ENCODE measurements at regions not wholly inside any gene's neighbourhood (a gene's known extent, or its start where the extent isn't known, plus 50 kb on each side); places are given as distances from the start of the nearest gene placed in this dataset.

GRCh38 chr3:102090721-102091045 lies 241.4 kb downstream of the NFKBIZ start:
- Histone ChIP-seq H3K27me3 (ENCODE audit: insufficient read depth, low read length) (no peaks in the 10 kb centered on the region), H3K9me3 (ENCODE audit: control insufficient read depth in 1 of 2, insufficient read depth in 1 of 2, low read depth in 1 of 2, low read length in 2 of 2) (no peaks in the 10 kb centered on the region), H3K4me1 (ENCODE audit: control insufficient read depth in 1 of 2, insufficient read depth in 2 of 2, low read length in 2 of 2) (no peaks in the 10 kb centered on the region), H4K20me1 (ENCODE audit: insufficient read depth) (no peaks in the 10 kb centered on the region), H3K4me3 (replicated peaks in 1 of 2; ENCODE audit: low read depth in 1 of 2, low read length in 2 of 2) (no peak overlapping the region), H3K36me3 (ENCODE audit: control insufficient read depth in 1 of 2, insufficient read depth in 2 of 2, low read length in 2 of 2) (no peaks in the 10 kb centered on the region), H3K9me2 (ENCODE audit: insufficient read depth) (no peaks in the 10 kb centered on the region), H3K9ac (ENCODE audit: low read length) (no peak overlapping the region), H3K79me2 (ENCODE audit: insufficient read depth, low read length) (no peaks in the 10 kb centered on the region), H2AFZ (ENCODE audit: low read depth, low read length, poor library complexity, severe bottlenecking) (no peak overlapping the region), H3K27ac (ENCODE audit: low read depth, low read length) (no peak overlapping the region), H3K4me2 (ENCODE audit: low read length) (no peak overlapping the region)
- RAD21 ChIA-PET (ENCODE audit: low non-redundant PET in 1 of 2, low total read pairs in 2 of 2, uncharacterized antibody in 2 of 2, unreplicated experiment in 2 of 2) = no interaction called here
- intact Hi-C loops (cut with micrococcal nuclease) = no loop called here
- no peak for TF ChIP-seq SIN3A (IDR thresholded peaks at IDR 0.05; ENCODE audit: low read depth)
- TF ChIP-seq, protein P1, sequence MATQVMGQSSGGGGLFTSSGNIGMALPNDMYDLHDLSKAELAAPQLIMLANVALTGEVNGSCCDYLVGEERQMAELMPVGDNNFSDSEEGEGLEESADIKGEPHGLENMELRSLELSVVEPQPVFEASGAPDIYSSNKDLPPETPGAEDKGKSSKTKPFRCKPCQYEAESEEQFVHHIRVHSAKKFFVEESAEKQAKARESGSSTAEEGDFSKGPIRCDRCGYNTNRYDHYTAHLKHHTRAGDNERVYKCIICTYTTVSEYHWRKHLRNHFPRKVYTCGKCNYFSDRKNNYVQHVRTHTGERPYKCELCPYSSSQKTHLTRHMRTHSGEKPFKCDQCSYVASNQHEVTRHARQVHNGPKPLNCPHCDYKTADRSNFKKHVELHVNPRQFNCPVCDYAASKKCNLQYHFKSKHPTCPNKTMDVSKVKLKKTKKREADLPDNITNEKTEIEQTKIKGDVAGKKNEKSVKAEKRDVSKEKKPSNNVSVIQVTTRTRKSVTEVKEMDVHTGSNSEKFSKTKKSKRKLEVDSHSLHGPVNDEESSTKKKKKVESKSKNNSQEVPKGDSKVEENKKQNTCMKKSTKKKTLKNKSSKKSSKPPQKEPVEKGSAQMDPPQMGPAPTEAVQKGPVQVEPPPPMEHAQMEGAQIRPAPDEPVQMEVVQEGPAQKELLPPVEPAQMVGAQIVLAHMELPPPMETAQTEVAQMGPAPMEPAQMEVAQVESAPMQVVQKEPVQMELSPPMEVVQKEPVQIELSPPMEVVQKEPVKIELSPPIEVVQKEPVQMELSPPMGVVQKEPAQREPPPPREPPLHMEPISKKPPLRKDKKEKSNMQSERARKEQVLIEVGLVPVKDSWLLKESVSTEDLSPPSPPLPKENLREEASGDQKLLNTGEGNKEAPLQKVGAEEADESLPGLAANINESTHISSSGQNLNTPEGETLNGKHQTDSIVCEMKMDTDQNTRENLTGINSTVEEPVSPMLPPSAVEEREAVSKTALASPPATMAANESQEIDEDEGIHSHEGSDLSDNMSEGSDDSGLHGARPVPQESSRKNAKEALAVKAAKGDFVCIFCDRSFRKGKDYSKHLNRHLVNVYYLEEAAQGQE (IDR thresholded peaks at IDR 0.05; ENCODE audit: low read depth) = no peak
- no peak for TF ChIP-seq JUND (IDR thresholded peaks at IDR 0.05)
- no peak for TF ChIP-seq CTCF (IDR thresholded peaks at IDR 0.05 in 2 of 3, conservative IDR thresholded peaks at IDR 0.05 in 1 of 3; ENCODE audit: borderline replicate concordance in 1 of 3, insufficient read depth in 1 of 3, low read depth in 2 of 3, low read length in 2 of 3)
- TF ChIP-seq EZH2 (IDR thresholded peaks at IDR 0.05) = no peak
- no peak for TF ChIP-seq SP1 (IDR thresholded peaks at IDR 0.05; ENCODE audit: low read depth)
- TF ChIP-seq ZBTB33 (IDR thresholded peaks at IDR 0.05; ENCODE audit: extremely low read depth, insufficient replicate concordance, low read length) = no peak
- TF ChIP-seq RAD21 (IDR thresholded peaks at IDR 0.05; ENCODE audit: low read depth) = no peak
- no peak for TF ChIP-seq YY1 (IDR thresholded peaks at IDR 0.05; ENCODE audit: extremely low read depth, insufficient replicate concordance, low read depth, low read length)
- no peak for TF ChIP-seq ZFX (IDR thresholded peaks at IDR 0.05)
- no peak for TF ChIP-seq EGR1 (IDR thresholded peaks at IDR 0.05; ENCODE audit: low read depth)
- no peak for TF ChIP-seq POLR2AphosphoS5 (IDR thresholded peaks at IDR 0.05; ENCODE audit: low read depth, low read length)
- TF ChIP-seq, protein P2, sequence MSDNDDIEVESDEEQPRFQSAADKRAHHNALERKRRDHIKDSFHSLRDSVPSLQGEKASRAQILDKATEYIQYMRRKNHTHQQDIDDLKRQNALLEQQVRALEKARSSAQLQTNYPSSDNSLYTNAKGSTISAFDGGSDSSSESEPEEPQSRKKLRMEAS (IDR thresholded peaks at IDR 0.05) = no peak
- CTCF ChIA-PET = no interaction called here
- BruUV-seq (replicated peaks) = no TSS peak
- POLR2A ChIA-PET = no interaction called here
- ATAC-seq = no peak
- DNase-seq (ENCODE audit: low read depth, low spot score) = no peak

All from HCT116 (cell line).